ENCODE measurements at regions not wholly inside any gene's neighbourhood (a gene's known extent, or its start where the extent isn't known, plus 50 kb on each side); places are given as distances from the start of the nearest gene placed in this dataset.

DNA sequence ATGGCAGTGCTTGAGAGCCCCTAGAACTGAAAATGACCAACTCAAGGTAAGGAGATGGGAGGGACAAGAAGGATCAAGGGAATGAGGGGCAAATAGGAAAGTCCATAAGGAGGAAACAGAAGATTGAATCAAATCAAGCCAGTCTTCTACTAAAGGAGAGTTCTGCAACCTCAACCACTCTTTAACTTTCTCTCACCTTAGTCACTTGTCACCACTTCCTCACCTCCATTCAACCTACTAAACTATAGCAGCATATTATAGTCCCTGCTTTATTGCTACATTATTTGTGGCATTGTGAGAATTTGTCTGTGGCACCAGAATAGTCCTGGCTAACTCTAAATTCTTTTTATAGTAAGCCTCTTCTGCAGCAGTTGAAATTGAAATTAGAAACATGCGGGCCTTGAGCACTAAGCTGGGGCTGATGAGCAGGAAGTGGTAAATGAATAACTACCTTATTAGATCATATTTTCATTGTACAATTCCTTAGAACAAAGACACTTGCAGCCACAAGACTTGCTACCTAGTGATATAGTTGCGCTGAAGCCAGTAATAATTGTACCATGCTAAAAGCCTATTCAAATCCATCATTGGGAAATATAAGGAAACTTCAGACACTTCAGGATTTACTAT lies 336.9 kb downstream of the ZNF674 start:
- H2AFZ ChIP-seq (replicated peaks; ENCODE audit: low read length, poor library complexity) = no peak overlapping the region
- intact Hi-C loops (cut with micrococcal nuclease) (no loop called here), in situ Hi-C loops (cut with MboI; ENCODE audit: low sequenced_read_pairs) (no loop called here), dilution Hi-C loops (cut with HindIII; ENCODE audit: low sequenced_read_pairs, unreplicated experiment) (no loop called here)
- ChIA-PET POLR2A (ENCODE audit: unreplicated experiment) (no interaction called here), CTCF (no interaction called here)
- H2AK9ac ChIP-seq (replicated peaks; ENCODE audit: low read depth, low read length, poor library complexity) = no peak overlapping the region
- H3K18ac ChIP-seq (ENCODE audit: low read depth, low read length) = no peak overlapping the region
- no peaks in the 10 kb centered on the region for H4K20me1 ChIP-seq (ENCODE audit: insufficient read depth, low read length)
- H4K91ac ChIP-seq (ENCODE audit: insufficient read depth, low read depth, low read length) = no peak overlapping the region
- no CpG with 5 or more reads among the region's 2 CpGs for WGBS, 2 experiments (ENCODE audit: extremely low coverage in 2 of 2, insufficient read length in 1 of 2)
- no peak overlapping the region for H2BK20ac ChIP-seq (ENCODE audit: low read depth, low read length)
- no peak overlapping the region for H3K27ac ChIP-seq (ENCODE audit: insufficient read depth, low read length)
- H2AK5ac ChIP-seq (ENCODE audit: low read depth, low read length) = no peak overlapping the region
- no peak overlapping the region for H3K4me2 ChIP-seq (ENCODE audit: low read depth, low read length)
- TF ChIP-seq MAFK (IDR thresholded peaks at IDR 0.05; ENCODE audit: low read depth, low read length) = no peak
- TF ChIP-seq, protein P1, sequence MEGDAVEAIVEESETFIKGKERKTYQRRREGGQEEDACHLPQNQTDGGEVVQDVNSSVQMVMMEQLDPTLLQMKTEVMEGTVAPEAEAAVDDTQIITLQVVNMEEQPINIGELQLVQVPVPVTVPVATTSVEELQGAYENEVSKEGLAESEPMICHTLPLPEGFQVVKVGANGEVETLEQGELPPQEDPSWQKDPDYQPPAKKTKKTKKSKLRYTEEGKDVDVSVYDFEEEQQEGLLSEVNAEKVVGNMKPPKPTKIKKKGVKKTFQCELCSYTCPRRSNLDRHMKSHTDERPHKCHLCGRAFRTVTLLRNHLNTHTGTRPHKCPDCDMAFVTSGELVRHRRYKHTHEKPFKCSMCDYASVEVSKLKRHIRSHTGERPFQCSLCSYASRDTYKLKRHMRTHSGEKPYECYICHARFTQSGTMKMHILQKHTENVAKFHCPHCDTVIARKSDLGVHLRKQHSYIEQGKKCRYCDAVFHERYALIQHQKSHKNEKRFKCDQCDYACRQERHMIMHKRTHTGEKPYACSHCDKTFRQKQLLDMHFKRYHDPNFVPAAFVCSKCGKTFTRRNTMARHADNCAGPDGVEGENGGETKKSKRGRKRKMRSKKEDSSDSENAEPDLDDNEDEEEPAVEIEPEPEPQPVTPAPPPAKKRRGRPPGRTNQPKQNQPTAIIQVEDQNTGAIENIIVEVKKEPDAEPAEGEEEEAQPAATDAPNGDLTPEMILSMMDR (conservative IDR thresholded peaks at IDR 0.05; ENCODE audit: low read depth, low read length) = no peak
- no peak for TF ChIP-seq NFE2L2 (IDR thresholded peaks at IDR 0.05; ENCODE audit: low read depth, low read length)
- TF ChIP-seq POLR2A (IDR thresholded peaks at IDR 0.05; ENCODE audit: low read depth, low read length) = no peak
- TF ChIP-seq MAZ (IDR thresholded peaks at IDR 0.05; ENCODE audit: borderline replicate concordance, low read depth, low read length) = no peak
- TF ChIP-seq SMC3 (IDR thresholded peaks at IDR 0.05; ENCODE audit: low read depth, low read length) = no peak
- TF ChIP-seq BHLHE40 (IDR thresholded peaks at IDR 0.05; ENCODE audit: low read depth, low read length) = no peak
- TF ChIP-seq MXI1 (IDR thresholded peaks at IDR 0.05; ENCODE audit: borderline replicate concordance, low read depth, low read length) = no peak
- no peak for TF ChIP-seq RFX5 (IDR thresholded peaks at IDR 0.05; ENCODE audit: low read depth, low read length)
- TF ChIP-seq CHD1 (IDR thresholded peaks at IDR 0.05; ENCODE audit: low read depth, low read length) = no peak
- no peak for TF ChIP-seq RAD21 (IDR thresholded peaks at IDR 0.05; ENCODE audit: low read length)
- no peak overlapping the region for H2BK15ac ChIP-seq (ENCODE audit: low read depth, low read length)
- BruUV-seq (replicated peaks) = no TSS peak
- H3K9me3 ChIP-seq (ENCODE audit: control insufficient read depth, insufficient read depth, low read length) = no peaks in the 10 kb centered on the region
- no peak overlapping the region for H3K4ac ChIP-seq (ENCODE audit: low read depth, low read length)
- H3K4me3 ChIP-seq (ENCODE audit: insufficient read depth, low read depth, low read length) = no peak overlapping the region
- no peak overlapping the region for H3K9ac ChIP-seq (ENCODE audit: low read depth, low read length)
- no peak overlapping the region for H3K14ac ChIP-seq (replicated peaks; ENCODE audit: low read depth, low read length)
- H3K23ac ChIP-seq (ENCODE audit: low read depth, low read length) = no peak overlapping the region
- H4K5ac ChIP-seq (ENCODE audit: low read depth, low read length) = no peak overlapping the region
- H4K8ac ChIP-seq (ENCODE audit: low read depth in 2 of 2, low read length in 2 of 2) = no peak overlapping the region
- ATAC-seq (ENCODE audit: low read depth) (no peak), DNase-seq (no peak)
- H3K27me3 ChIP-seq (ENCODE audit: control insufficient read depth, insufficient read depth, low read length) = peaks cover 10% of the 10 kb centered on the region
- no peaks in the 10 kb centered on the region for H3K9me1 ChIP-seq (ENCODE audit: insufficient read depth, low read length)
- H3K36me3 ChIP-seq (ENCODE audit: control insufficient read depth, insufficient read depth, low read length) = no peaks in the 10 kb centered on the region
- no peaks in the 10 kb centered on the region for H3K79me1 ChIP-seq (ENCODE audit: low read depth in 1 of 2, low read length in 2 of 2)
- no peak overlapping the region for H3K56ac ChIP-seq (ENCODE audit: extremely low read depth, insufficient read depth, low read length)
- no peak overlapping the region for H2BK120ac ChIP-seq (ENCODE audit: low read depth, low read length)
- H2BK5ac ChIP-seq (ENCODE audit: low read depth, low read length, poor library complexity, severe bottlenecking) = no peak overlapping the region
- no peaks in the 10 kb centered on the region for H3K4me1 ChIP-seq (ENCODE audit: control insufficient read depth, insufficient read depth, low read length)

Data from IMR-90 (cell line).